Esophagus mucosa (tissue), 1 donor: ENCODE measurements at regions not wholly inside any gene's neighbourhood (a gene's known extent, or its start where the extent isn't known, plus 50 kb on each side); places are given as distances from the start of the nearest gene placed in this dataset.
"Not testable (repeated sequence)": the region's sequence is repeated elsewhere in the genome, so short reads cannot be mapped to it uniquely, and the experiment has no call there.

Source experiments
- ATAC-seq: fragments of 200-7000 bp; cut with Tn5 transposase; one replicate; pipeline ENCODE4 v1.9.1; 2020
- donor health status: DM: yes; HTN: yes; CAD: no.

DNA sequence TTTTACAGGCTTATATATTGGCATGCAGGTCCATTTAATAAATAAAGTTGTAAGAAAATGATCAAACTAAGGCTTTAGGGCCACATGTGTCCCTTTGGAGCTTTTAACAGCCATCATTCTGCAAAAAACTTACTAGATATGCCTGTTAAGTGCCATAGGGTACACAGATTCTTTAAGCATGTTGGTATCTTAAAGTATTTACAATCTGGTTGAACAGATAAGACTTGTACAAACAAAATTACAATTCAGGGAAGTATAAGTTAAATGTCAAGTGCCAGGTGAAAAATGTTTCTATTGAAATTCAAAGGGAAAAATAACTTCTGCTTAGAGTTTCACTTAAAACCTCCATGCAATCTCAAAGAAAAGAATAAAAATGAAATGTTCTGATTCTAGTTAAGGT is 558.4 kb upstream of the ST8SIA4 start:
- ATAC-seq = no peak

DNA sequence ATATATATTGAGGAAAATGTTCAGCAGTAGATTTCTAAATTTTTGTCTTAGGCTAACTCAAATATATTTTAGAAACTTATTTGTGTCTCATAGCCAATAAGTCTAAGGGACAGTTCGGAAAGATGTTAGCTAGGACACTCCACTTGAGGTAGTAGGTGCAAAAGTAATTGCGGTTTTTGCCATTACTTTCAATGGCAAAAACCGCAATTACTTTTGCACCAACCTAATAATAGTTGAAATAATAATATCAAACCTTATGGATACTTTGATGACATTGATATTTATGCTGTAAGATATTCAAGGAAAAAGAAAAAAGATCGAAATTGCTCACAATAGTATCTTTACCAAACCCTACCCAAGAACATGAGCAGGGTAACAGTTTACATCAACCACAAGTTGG is 555.5 kb upstream of the ST8SIA4 start:
- ATAC-seq = no peak

DNA sequence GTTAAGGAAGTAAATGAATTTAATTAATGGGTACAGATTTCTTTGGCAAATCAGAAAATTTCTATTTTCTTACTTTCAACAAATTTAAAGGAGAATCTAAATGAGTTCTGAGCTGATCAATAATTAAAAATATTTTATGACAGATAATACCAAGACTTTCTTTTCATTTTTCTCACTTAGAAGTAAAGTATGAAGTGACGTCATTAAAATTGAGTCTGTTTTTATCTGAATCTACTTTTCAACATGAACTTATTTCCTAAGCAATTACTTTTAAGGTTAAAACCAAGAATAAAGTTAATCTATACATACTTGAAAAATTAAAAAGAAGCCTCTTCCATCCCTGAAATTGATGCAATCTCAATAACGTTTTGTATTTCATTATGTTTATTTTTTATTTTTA is 552.8 kb upstream of the ST8SIA4 start:
- no peak for ATAC-seq

DNA sequence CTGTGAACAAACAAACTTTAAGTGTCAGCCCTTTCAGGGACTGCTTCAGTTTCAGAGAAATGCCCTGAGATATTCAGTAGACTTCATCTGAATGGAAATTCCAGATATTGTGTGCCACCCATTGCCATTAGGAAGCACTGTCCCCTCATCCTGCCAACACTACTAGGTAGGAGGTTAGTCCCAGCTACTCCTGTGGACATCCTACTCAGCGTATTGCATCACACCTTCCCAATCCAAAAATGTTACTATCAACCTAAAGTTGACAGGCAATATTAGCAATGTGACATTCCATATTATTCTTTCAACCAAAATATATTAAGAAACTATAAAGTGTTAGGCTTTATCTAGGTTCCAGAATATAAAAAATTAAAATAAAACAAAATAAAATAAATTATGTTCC is 552.0 kb upstream of the ST8SIA4 start:
- no peak for ATAC-seq

DNA sequence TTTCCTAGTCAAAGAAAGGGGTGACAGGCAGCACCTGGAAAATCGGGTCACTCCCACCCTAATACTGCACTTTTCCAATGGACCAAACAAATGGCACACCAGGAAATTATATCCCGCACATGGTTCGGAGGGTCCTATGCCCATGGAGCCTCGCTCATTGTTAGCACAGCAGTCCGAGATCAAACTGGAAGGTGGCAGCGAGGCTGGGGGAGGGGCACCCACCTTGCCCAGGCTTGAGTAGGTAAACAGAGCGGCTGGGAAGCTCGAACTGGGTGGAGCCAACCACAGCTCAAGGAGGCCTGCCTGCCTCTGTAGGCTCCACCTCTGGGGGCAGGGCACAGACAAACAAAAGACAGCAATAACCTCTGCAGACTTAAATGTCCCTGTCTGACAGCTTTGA is 539.2 kb upstream of the ST8SIA4 start:
- ATAC-seq = not testable (repeated sequence)

DNA sequence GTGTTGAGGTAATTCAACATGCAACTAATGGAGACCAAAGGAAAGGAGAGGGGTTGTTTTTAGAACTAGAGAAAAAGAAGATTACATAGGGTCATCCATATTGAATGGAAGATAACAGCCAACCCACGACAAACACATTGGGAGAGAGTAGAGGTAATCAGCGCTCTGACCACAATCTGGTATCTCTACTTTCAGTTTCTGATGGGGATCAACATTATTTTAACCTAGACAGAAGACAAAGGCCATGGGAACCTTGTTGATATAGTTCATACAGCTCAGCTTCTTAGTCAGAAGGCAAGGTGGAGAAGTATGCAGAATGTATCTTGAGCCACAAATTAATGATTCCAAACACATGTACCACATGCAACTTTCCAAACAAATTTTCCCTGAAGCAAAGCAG is 537.1 kb upstream of the ST8SIA4 start:
- no peak for ATAC-seq

DNA sequence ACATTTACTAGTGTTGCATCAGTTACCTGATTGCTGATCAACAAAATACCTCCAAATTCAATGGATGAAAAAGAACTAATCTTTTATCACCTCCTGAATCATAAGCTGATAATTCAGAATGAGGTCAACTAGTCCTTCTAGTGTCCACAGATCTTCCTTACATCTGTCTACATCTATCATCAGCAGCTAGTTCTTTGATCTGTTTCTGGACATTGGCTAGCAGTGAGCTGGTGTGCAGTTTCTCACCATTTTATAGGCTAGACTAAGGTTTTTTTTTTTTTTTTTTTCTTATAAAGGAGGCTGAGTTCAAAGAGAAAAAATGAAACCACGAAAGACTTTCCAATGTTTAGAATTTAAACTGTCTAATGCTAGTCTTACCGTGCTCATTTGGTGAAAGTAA is 534.3 kb upstream of the ST8SIA4 start:
- no peak for ATAC-seq

DNA sequence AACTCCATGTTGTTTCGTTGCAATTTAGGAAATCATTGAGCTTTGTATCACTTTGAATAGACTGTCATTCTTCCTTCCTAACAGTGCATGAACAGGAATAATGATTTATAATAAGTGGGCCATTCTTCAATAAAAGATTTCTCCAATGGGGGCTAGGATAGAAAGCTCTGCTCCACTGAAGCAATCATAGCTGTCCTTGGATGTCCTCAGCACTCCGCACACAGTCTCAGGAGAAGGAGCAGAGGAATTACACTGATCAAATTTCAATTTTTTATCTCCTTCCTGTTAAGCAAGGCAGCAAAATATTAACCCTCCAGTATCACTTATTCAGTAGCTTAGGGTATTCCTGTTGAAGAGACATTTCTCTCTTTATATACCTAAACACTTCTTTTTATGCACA is 532.7 kb upstream of the ST8SIA4 start:
- no peak for ATAC-seq

DNA sequence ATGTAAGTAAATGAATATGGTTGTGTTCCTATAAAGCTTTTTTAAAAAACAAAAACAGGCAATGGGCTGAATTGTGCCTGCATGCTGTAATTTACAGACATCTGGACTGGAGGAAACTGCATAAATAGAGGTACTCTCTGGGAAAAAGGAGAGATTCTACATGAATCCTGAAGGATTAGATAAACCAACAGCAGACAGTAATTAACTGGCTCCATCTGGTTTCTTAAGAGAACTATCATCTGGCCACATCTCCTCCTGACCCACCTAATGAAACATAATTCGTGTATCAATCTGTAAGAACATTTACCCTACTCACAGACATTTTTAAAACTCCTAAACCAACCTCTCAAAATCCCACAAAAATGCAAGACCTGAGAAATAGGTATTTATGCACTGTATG is 528.1 kb upstream of the ST8SIA4 start:
- ATAC-seq = no peak

DNA sequence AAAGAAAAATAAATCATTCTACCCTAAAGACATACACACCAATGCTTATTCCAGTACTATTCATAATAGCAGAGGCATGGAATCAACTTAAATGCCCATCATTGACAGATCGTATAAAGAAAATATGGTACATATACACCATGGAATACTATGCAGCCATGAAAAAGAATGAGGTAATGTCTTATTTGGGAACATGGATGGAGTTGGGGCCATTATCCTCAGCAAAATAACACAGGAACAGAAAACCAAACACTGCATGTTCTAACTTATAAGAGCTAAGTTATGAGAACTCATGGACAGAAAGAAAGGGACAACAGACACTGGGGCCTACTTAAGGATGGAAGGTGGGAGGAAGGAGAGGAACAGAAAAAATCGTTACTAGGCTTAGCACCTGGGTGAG is 527.5 kb upstream of the ST8SIA4 start:
- no peak for ATAC-seq

DNA sequence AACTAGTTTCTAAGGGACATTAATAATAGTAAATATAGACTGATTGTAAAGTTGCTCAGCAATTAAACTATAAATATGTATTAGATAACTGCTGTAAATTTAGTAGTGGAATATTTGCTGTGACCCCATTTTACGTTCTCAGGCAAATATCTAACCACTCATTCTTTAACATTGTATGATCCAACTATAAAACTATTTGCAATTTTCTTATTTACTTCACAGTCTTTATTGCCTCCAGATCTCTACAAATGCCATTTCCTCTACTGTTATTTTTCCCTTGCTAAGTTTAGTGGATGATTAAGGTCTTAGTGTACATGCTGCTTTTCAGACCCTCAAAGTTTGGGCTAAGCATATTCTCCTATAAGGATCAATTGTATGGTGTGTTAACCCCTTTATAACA is 526.2 kb upstream of the ST8SIA4 start:
- ATAC-seq = no peak

DNA sequence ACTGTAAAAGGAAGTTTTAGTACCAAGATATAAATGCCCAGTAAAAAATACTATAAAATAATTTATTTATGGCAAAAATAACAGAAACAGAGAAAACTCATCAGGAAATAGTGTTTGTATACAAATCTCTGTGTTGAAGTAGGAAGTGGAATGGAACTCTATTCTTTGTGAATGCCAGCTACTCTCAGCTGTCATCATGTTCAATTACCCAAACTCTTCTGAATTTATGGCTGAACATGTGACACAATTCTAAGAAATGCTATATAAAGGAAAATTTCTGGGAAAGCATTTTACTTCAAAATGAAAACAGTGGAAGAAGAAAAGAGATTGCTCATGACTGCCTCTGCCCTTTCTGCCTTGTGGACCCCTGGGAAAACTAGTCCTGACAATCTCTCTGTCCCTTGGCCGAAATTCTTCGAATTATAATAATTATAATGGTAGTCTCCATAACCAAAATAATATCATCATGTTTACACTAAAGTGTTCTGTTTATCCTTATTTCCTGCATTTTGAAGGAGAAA is 522.3 kb upstream of the ST8SIA4 start:
- ATAC-seq = no peak

DNA sequence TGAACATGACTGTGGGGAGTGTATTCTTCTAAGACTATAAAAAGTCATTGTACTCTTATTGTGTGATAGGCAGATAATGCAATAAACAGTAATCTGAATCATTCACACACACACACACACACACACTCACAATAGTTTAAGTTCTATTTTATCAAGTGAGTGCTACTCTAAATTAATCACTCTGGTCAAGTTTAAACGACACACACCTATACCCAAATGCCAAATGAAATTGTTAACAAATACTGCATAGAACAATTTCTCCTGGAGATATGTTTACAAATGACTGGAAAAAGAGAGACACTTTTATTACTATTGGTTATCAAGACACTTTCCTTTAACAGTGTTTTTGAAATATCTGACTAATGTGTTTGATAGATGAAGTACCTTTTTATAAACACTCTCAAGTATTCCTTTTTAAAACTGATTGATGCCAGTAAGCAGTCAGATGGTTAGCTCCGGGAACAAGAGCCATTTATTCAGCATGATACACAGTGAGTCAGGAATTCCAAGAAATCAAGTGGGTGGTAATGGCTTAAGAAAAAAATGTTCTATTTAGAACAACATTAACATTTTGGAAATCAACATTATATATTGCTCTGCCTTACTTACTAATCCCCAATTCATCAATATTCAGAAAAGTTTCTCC is 521.6 kb upstream of the ST8SIA4 start:
- ATAC-seq = no peak

DNA sequence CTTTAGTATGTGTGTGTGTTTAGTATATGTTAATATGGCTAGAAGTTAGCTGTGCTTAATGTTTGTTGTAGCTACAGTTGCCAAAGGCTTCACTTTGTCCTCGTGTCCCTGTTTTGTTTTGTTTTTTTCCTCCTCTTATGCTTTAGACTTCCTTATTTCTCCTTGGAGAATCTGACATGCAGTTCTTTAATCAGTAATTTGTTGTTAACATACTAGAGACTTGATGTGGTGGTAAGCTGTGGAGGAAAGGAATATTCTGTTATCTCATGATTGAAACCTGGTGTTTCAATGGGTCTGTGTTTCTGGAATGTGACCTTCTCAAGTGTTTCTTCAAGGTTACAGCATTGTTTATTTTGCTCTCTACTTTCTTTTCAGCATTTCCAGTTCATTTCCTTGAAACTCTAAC is 515.6 kb upstream of the ST8SIA4 start:
- ATAC-seq = no peak

DNA sequence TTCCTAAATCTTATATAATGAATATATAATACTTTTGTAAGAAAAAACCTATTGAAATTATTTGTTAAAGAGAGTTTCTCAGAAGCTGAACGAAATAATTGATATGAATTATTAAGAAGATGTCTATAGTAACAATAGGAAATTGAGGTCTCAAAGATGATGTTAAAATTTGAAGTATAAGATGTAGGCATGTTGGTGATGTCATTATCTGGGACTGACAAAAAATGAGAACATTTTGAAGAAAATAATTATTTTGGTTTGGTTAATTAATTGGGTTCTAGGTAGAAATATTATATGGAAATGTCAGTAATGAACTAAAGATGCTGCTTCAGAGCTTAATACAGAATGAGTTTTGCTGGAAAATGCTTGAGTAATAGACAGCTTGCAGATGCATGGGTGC is 501.4 kb upstream of the ST8SIA4 start:
- ATAC-seq = no peak

DNA sequence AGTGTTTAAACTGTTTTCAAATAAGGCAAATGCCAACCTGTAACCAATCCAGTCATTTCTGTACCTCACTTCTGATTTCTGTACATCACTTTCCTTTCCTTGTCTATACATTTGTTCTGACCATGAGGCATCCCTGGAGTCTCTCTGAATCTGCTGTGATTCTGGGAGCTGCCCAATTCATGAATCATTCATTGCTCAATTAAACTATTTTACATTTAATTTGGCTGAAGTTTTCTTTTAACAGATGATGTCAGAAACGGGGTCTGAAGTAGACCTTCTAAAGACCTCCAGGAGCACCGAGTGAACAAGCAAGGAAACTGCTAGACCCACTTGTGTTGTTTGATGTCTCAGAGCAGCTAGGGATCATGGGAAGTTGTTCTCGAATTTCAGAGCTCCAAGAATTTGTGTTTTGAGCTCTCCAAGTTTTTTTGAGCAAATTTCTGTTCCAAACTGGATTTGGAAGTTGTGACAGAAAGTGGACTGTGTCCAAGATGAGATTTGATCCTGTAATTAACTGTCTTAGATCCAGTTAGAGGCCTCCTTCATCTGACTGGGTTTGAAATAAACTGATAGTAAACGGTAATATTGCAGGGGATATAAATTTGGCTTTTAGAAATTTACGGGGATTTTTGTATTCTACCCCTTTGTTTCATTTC is 490.8 kb upstream of the ST8SIA4 start:
- ATAC-seq = no peak

DNA sequence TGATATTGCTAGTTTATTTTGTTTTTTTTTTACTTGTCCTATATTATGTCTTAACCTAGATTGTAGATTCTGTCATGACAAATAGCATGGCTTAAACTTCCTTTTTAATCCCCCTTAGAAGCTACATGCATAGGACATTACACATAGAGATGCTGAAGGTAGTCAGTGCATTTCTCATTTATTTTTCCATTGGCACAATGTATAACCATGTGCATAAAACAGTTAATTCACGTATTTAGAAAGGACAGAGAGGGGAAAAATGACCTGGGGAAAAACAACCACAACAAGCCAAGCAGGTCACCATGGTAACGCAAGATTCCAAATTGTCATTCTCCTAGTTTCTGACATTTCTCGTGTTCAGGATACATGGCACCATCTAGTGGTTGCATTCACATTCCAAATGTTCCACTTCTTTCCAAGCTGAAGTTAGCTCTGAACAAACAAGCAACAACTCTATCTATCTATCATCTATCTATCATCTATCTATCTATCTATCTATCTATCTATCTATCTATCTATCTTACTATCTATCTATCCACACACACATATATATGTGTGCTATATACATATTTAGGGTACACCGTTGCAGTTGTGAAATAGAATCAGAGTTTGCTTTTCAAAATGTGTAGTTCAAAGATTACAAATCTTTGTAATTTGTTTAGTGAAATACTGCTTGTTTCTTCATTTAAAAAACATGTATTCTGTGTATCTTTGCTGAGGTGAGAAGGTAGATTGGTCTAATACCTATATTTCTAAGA is 487.2 kb upstream of the ST8SIA4 start:
- peak; percentile 45 for ATAC-seq

DNA sequence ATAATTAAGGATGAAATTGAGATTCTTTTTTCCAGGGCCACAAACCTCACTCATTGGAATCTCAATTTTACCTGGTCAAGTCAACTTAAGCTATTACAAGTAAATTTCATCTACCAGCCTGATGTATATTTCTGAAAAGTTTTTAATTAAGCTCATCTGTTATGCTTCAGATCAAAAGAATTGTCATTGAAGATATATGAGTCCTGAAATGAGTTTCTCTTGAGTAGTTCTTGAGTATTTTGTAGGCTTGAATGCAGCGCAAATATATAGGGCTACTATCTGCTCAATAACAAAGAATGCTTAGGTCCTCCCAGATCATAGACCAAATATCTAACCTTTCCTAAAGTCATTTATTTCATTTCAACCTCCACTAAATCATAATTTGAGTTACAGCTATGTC is 482.2 kb upstream of the ST8SIA4 start:
- ATAC-seq = no peak

DNA sequence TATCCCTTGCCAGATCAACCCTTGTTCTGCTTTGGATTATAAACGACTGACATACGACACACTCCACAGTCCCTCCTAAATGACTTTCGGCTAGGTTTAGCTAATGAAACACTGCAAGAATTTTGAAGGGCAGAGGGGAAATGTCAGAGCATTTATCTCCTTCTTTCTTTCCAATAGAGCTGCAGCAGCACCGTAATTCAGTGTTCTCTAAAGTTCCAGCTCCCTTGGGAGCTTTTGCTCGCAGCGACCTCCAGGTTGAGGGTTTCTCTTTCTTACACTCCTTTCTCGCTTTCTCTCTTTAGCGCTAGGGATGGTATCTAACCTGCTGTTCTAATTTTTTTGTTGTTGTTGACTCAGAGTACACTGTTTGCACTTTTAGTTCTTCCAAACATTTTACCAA is 467.1 kb upstream of the ST8SIA4 start:
- ATAC-seq = no peak

DNA sequence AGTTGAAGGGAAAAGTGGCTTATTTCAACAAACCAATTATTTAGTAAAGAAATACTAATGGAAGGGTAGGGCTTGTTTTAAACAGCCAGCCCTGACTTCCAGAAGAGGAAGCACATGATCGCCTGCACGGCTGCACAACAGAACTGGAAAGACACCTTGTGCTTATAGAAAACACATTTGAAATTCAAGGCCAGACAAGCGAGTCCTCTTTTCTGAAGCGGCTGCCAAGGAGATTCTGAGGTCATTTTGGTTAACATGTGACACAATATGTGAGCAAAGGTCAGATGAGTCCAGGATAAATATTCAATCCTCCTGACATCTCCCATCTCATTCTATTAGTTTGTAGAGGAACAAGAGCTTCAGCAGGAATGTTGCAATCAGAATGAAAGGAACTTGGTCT is 461.4 kb upstream of the ST8SIA4 start:
- no peak for ATAC-seq

DNA sequence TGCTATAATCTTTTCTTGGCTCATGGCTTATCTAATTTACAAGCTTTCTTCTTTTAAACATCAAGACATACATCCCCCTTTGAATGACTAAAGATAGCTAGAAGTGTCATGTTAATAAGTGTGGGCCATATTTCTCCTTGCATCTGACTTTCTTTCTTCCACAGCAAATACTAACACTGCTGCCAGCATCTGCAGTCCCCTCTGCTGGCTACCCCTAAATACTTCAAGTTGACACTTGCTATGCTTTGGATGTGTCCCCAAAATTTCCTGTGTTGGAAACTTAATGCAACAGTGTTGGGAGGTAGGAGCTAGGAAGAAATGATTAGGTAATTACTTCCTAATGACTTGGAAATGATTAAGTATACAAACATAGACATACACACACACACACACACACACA is 459.0 kb upstream of the ST8SIA4 start:
- no peak for ATAC-seq

DNA sequence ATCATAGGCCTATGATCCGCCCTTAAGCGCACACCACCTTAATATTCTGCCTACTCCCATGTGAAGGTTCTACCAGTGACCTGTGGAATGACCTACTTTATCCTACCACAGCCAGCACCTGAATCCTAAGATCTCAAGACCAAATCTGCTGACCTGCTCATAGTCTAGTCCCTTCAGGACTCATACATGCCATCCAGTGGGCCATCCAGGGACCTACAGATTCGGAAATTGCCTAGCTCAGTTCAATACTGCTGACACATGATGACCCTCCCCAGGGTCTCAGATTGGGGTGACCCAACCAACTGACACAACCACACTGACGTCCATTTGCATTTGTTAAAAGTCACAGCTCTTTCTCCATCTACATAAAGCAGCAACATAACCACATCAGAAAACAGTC is 443.8 kb upstream of the ST8SIA4 start:
- ATAC-seq = no peak

DNA sequence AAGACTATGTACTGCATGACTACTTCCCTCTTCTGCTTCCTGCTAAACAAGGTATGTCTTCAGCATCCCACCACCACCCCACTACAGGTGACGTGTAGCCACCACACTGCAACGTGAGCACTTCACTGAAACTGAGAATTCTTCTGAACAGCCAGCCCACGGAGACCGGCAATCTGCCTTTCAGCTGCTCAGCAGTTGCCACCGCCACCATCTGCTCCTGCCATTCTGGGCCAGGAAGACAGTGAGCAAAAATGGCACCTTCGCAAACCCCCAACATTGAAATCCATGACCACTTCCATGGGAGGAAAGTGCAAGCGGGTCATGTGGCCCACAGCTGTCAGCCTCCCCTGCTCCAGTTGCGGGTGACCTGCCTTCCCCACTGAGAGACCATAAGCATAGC is 443.4 kb upstream of the ST8SIA4 start:
- no peak for ATAC-seq

DNA sequence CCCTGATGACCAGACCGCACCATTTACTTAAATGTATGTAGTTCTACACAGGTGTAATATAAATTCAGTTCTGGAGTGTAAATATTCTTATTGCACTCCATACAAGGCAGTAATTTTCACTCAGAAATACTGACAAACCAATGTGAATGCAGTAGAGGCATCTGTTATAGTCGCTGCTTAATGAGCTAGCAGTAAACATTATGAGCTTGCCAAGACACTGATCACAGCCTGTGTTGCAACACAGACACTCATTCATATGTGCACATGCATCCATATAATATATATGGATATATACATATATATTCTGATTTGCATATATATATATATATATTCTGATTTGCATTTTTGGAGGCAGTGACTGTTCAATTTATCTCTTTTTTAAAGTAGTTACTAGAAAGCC is 435.1 kb upstream of the ST8SIA4 start:
- ATAC-seq = no peak
